ENCODE measurements at regions not wholly inside any gene's neighbourhood (a gene's known extent, or its start where the extent isn't known, plus 50 kb on each side); places are given as distances from the start of the nearest gene placed in this dataset.

DNA sequence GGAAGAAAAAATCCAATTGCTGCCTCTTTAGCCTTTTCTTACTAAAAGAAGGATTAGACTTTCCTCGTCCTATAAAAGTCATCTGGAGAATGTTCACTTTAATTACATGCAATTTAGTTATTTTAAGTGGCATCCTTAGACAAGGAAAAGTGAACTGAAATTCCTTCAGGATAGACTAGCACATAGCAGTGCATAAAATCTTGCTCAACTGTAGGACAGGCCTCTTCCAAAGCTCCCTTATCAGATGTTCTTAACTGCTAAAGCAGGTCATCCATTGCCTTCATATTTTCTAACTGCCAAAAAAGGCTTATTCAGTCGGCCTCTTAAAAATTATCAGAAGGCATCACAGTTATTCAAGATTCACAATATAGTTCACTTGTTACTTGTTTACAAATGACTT is 396.5 kb downstream of the DMRT2 start:
- Histone ChIP-seq H3K4me3 (replicated peaks in 1 of 4; ENCODE audit: control extremely low read depth in 1 of 4, insufficient read depth in 1 of 4, low read depth in 3 of 4, low read length in 4 of 4) (no peak overlapping the region), H3K9me3 (ENCODE audit: control insufficient read depth, insufficient read depth, low read depth, low read length) (no peaks in the 10 kb centered on the region), H3K4me1 (ENCODE audit: control insufficient read depth, extremely low read depth, insufficient read depth, low read length) (no peaks in the 10 kb centered on the region), H3K27ac (ENCODE audit: insufficient read depth, low read length) (no peak overlapping the region), H3K79me2 (ENCODE audit: control insufficient read depth, insufficient read depth, low read length) (no peaks in the 10 kb centered on the region), H3K9ac (ENCODE audit: insufficient read depth, low read length) (no peak overlapping the region), H3K27me3 (ENCODE audit: control insufficient read depth, insufficient read depth, low read length) (no peaks in the 10 kb centered on the region), H2AFZ (ENCODE audit: low read length) (no peak overlapping the region), H4K20me1 (ENCODE audit: control insufficient read depth, extremely low read depth, insufficient read depth, low read length) (no peaks in the 10 kb centered on the region), H3K4me2 (ENCODE audit: extremely low read depth, insufficient read depth, low read length) (no peak overlapping the region), H3K36me3 (ENCODE audit: control insufficient read depth, insufficient read depth, low read length) (no peaks in the 10 kb centered on the region)
- no peak for DNase-seq (ENCODE audit: low read depth in 2 of 2)
- no peak for TF ChIP-seq EZH2 (IDR thresholded peaks at IDR 0.05; ENCODE audit: low read length, missing control alignments)
- TF ChIP-seq, protein P1, sequence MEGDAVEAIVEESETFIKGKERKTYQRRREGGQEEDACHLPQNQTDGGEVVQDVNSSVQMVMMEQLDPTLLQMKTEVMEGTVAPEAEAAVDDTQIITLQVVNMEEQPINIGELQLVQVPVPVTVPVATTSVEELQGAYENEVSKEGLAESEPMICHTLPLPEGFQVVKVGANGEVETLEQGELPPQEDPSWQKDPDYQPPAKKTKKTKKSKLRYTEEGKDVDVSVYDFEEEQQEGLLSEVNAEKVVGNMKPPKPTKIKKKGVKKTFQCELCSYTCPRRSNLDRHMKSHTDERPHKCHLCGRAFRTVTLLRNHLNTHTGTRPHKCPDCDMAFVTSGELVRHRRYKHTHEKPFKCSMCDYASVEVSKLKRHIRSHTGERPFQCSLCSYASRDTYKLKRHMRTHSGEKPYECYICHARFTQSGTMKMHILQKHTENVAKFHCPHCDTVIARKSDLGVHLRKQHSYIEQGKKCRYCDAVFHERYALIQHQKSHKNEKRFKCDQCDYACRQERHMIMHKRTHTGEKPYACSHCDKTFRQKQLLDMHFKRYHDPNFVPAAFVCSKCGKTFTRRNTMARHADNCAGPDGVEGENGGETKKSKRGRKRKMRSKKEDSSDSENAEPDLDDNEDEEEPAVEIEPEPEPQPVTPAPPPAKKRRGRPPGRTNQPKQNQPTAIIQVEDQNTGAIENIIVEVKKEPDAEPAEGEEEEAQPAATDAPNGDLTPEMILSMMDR (conservative IDR thresholded peaks at IDR 0.05 in 1 of 2, IDR thresholded peaks at IDR 0.05 in 1 of 2; ENCODE audit: low read depth in 1 of 2, low read length in 2 of 2), result no peak

DNA sequence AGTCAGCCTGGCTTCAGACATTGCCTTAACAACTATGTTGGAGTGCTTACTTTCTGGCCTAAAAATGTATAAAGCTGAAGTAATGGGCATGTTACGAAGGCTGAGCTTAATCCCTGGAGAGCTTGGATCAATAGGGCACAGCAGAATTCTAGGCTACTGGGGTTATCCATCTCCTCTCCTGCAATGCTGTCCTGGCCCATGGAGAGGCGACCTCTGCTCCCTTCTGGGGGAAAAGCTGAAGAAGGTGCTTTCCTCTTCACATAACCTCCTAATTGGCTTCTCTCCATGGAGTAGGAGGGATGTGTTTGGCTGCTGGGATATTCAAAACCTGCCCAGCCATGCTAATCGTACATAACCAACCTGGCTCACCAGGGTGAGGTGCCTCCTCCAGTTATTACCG is 403.5 kb downstream of the DMRT2 start:
- no peak overlapping the region for H2AFZ ChIP-seq (ENCODE audit: low read length)
- no peak overlapping the region for H3K27ac ChIP-seq (ENCODE audit: insufficient read depth, low read length)
- no peaks in the 10 kb centered on the region for H3K9me3 ChIP-seq (ENCODE audit: control insufficient read depth, insufficient read depth, low read depth, low read length)
- H3K27me3 ChIP-seq (ENCODE audit: control insufficient read depth, insufficient read depth, low read length), result no peaks in the 10 kb centered on the region
- H3K4me2 ChIP-seq (ENCODE audit: extremely low read depth, insufficient read depth, low read length), result no peak overlapping the region
- H4K20me1 ChIP-seq (ENCODE audit: control insufficient read depth, extremely low read depth, insufficient read depth, low read length), result no peaks in the 10 kb centered on the region
- H3K9ac ChIP-seq (ENCODE audit: insufficient read depth, low read length), result no peak overlapping the region
- no peaks in the 10 kb centered on the region for H3K36me3 ChIP-seq (ENCODE audit: control insufficient read depth, insufficient read depth, low read length)
- no peaks in the 10 kb centered on the region for H3K4me1 ChIP-seq (ENCODE audit: control insufficient read depth, extremely low read depth, insufficient read depth, low read length)
- no peak for DNase-seq (ENCODE audit: low read depth in 2 of 2)
- no peak overlapping the region for H3K4me3 ChIP-seq (replicated peaks in 1 of 4; ENCODE audit: control extremely low read depth in 1 of 4, insufficient read depth in 1 of 4, low read depth in 3 of 4, low read length in 4 of 4)
- H3K79me2 ChIP-seq (ENCODE audit: control insufficient read depth, insufficient read depth, low read length), result no peaks in the 10 kb centered on the region
- TF ChIP-seq EZH2 (IDR thresholded peaks at IDR 0.05; ENCODE audit: low read length, missing control alignments), result no peak
- TF ChIP-seq, protein P1 (conservative IDR thresholded peaks at IDR 0.05 in 1 of 2, IDR thresholded peaks at IDR 0.05 in 1 of 2; ENCODE audit: low read depth in 1 of 2, low read length in 2 of 2), result no peak

DNA sequence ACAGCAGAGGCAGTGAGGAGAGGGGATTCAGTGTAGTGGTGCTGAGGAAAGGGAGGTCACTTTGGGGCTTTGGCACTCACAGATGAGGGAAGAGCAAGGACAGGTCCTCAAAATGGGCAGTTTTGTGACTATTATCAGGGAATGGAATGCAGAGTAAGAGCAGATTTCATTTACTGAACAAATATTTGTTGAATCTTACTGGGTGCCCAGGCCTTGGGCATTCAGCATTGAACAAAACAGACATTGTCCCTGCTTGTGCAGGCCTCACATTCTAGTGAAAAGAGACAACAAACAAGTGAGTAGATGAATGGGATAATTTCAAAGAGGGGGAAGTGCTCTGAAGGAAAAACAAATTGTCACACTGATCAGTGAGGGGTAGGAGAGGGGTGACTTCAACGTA is 404.1 kb downstream of the DMRT2 start:
- no peak overlapping the region for H3K9ac ChIP-seq (ENCODE audit: insufficient read depth, low read length)
- no peaks in the 10 kb centered on the region for H3K27me3 ChIP-seq (ENCODE audit: control insufficient read depth, insufficient read depth, low read length)
- no peak overlapping the region for H2AFZ ChIP-seq (ENCODE audit: low read length)
- TF ChIP-seq, protein P1 (conservative IDR thresholded peaks at IDR 0.05 in 1 of 2, IDR thresholded peaks at IDR 0.05 in 1 of 2; ENCODE audit: low read depth in 1 of 2, low read length in 2 of 2), result no peak
- TF ChIP-seq EZH2 (IDR thresholded peaks at IDR 0.05; ENCODE audit: low read length, missing control alignments), result no peak
- H3K27ac ChIP-seq (ENCODE audit: insufficient read depth, low read length), result no peak overlapping the region
- no peaks in the 10 kb centered on the region for H3K79me2 ChIP-seq (ENCODE audit: control insufficient read depth, insufficient read depth, low read length)
- no peak overlapping the region for H3K4me3 ChIP-seq (replicated peaks in 1 of 4; ENCODE audit: control extremely low read depth in 1 of 4, insufficient read depth in 1 of 4, low read depth in 3 of 4, low read length in 4 of 4)
- H3K36me3 ChIP-seq (ENCODE audit: control insufficient read depth, insufficient read depth, low read length), result no peaks in the 10 kb centered on the region
- H3K9me3 ChIP-seq (ENCODE audit: control insufficient read depth, insufficient read depth, low read depth, low read length), result no peaks in the 10 kb centered on the region
- H4K20me1 ChIP-seq (ENCODE audit: control insufficient read depth, extremely low read depth, insufficient read depth, low read length), result no peaks in the 10 kb centered on the region
- H3K4me1 ChIP-seq (ENCODE audit: control insufficient read depth, extremely low read depth, insufficient read depth, low read length), result no peaks in the 10 kb centered on the region
- H3K4me2 ChIP-seq (ENCODE audit: extremely low read depth, insufficient read depth, low read length), result no peak overlapping the region
- no peak for DNase-seq (ENCODE audit: low read depth in 2 of 2)

Measured in fibroblast of lung (primary cell).